ENCODE measurements at regions not wholly inside any gene's neighbourhood (a gene's known extent, or its start where the extent isn't known, plus 50 kb on each side); places are given as distances from the start of the nearest gene placed in this dataset.
"Not testable (repeated sequence)": the region's sequence is repeated elsewhere in the genome, so short reads cannot be mapped to it uniquely, and the experiment has no call there.

- DNase-seq (ENCODE audit: low read depth): no peak
These were observed 247.3 kb downstream of the S1PR1 start for GRCh38 chr1:101483982-101484688.

GRCh38 chr1:101484689-101485338 is 248.0 kb downstream of the S1PR1 start:
- no peak for DNase-seq (ENCODE audit: low read depth)

GRCh38 chr1:101485712-101486111 is 248.9 kb downstream of the S1PR1 start:
- DNase-seq (ENCODE audit: low read depth): no peak

- DNase-seq (ENCODE audit: low read depth): not testable (repeated sequence)
These were observed 255.3 kb downstream of the S1PR1 start for GRCh38 chr1:101492144-101492543.

- DNase-seq (ENCODE audit: low read depth): not testable (repeated sequence)
These were observed 257.1 kb downstream of the S1PR1 start for GRCh38 chr1:101493920-101494319.

GRCh38 chr1:101496109-101496508 is 259.3 kb downstream of the S1PR1 start:
- no peak for DNase-seq (ENCODE audit: low read depth)

GRCh38 chr1:101497881-101498559 is 261.2 kb downstream of the S1PR1 start:
- no peak for DNase-seq (ENCODE audit: low read depth)

- DNase-seq (ENCODE audit: low read depth): not testable (repeated sequence)
These were observed 267.3 kb downstream of the S1PR1 start for GRCh38 chr1:101504106-101504505.

GRCh38 chr1:101505240-101505639 is 268.4 kb downstream of the S1PR1 start:
- DNase-seq (ENCODE audit: low read depth): not testable (repeated sequence)

- peak; percentile 12 for DNase-seq (ENCODE audit: low read depth)
These were observed 269.8 kb downstream of the S1PR1 start for GRCh38 chr1:101506541-101507164.

- DNase-seq (ENCODE audit: low read depth): no peak
These were observed 270.7 kb downstream of the S1PR1 start for GRCh38 chr1:101507547-101507971.

- DNase-seq (ENCODE audit: low read depth): no peak
These were observed 272.1 kb downstream of the S1PR1 start for GRCh38 chr1:101508913-101509312.

- DNase-seq (ENCODE audit: low read depth): no peak
These were observed 272.6 kb downstream of the S1PR1 start for GRCh38 chr1:101509370-101509769.

- DNase-seq (ENCODE audit: low read depth): no peak
These were observed 274.5 kb downstream of the S1PR1 start for GRCh38 chr1:101511202-101511891.

GRCh38 chr1:101520302-101520701 is 283.5 kb downstream of the S1PR1 start:
- DNase-seq (ENCODE audit: low read depth): peak; percentile 17

GRCh38 chr1:101522486-101522885 is 285.7 kb downstream of the S1PR1 start:
- DNase-seq (ENCODE audit: low read depth): no peak

- DNase-seq (ENCODE audit: low read depth): no peak
These were observed 290.0 kb downstream of the S1PR1 start for GRCh38 chr1:101526813-101527212.

- DNase-seq (ENCODE audit: low read depth): no peak
These were observed 295.6 kb downstream of the S1PR1 start for GRCh38 chr1:101532377-101532776.

- DNase-seq (ENCODE audit: low read depth): no peak
These were observed 303.3 kb downstream of the S1PR1 start for GRCh38 chr1:101540161-101540560.

- no peak for DNase-seq (ENCODE audit: low read depth)
These were observed 310.1 kb downstream of the S1PR1 start for GRCh38 chr1:101546885-101547284.

- no peak for DNase-seq (ENCODE audit: low read depth)
These were observed 310.5 kb downstream of the S1PR1 start for GRCh38 chr1:101547357-101547756.

GRCh38 chr1:101548376-101548775 is 311.6 kb downstream of the S1PR1 start:
- DNase-seq (ENCODE audit: low read depth): no peak

All from fibroblast of the conjunctiva (primary cell).